HepG2 (cell line): ENCODE measurements at regions not wholly inside any gene's neighbourhood (a gene's known extent, or its start where the extent isn't known, plus 50 kb on each side); places are given as distances from the start of the nearest gene placed in this dataset.
"Not testable (repeated sequence)": the region's sequence is repeated elsewhere in the genome, so short reads cannot be mapped to it uniquely, and the experiment has no call there.

ENCODE experiments used
- ATAC-seq: fragments of 200-7000 bp; cut with Tn5 transposase; 3 replicates; pipeline ENCODE4 v1.9.1; 2020; ENCODE audit warnings: mild to moderate bottlenecking, moderate library complexity
- BruUV-seq: library from RNA; stranded (reverse); fragments of 400-500 nt; replicated peaks from 2 replicates; lab custom pipeline; 2021; lab: Mats Ljungman, UMichigan
- CTCF ChIA-PET: fragments of 300-600 bp; formaldehyde crosslinking; extraction: SDS; loops from one replicate; lab custom pipeline; 2021; ENCODE audit warnings: low total read pairs, inconsistent platforms, low intra/inter-chr PET ratio; lab: Yijun Ruan, JAX
- POLR2A ChIA-PET: fragments of 350-600 bp; sonication (Branson Sonifier 250); formaldehyde crosslinking; loops from one replicate; lab custom pipeline; 2020; ENCODE audit warnings: antibody characterized with exemption, inconsistent platforms; lab: Yijun Ruan, JAX
- DNase-seq: peaks from one replicate; pipeline ENCODE4 v3.0.0-alpha.2; 2015; ENCODE audit warnings: low spot score
- FAIRE-seq: peaks from 3 replicates; lab custom pipeline; 2011; peaks lifted over from hg19 to GRCh38; lab: Jason Lieb, UNC
- H2AFZ ChIP-seq: one replicate; pipeline ENCODE4 v1.6.1; 2011; ENCODE audit warnings: low read length, inconsistent platforms
- H3K27ac ChIP-seq: fragments of 300-600 bp; 3 replicates; pipeline ENCODE4 v1.8.0; 2011; ENCODE audit warnings: mixed run types, mild to moderate bottlenecking, mixed read lengths, low read length, inconsistent platforms; ENCODE audit not compliant: insufficient read depth; ENCODE audit errors: extremely low read length
- H3K27me3 ChIP-seq, 2 experiments: fragments of 200-600 bp in 1 of 2; 2 replicates in 1 of 2; 3 replicates in 1 of 2; pipeline versions ENCODE4 v1.6.0 to v1.8.0; 2011; ENCODE audit warnings: low read length in 2 of 2, mild to moderate bottlenecking in 2 of 2, moderate library complexity in 2 of 2, inconsistent platforms in 1 of 2; ENCODE audit not compliant: insufficient read depth in 2 of 2, control insufficient read depth in 1 of 2
- H3K36me3 ChIP-seq, 2 experiments: fragments of 200-600 bp in 1 of 2; replicated peaks in 1 of 2; 2 replicates in 1 of 2; 3 replicates in 1 of 2; pipeline versions ENCODE4 v1.5.1 to v1.8.0; 2011; ENCODE audit warnings: low read length in 2 of 2, inconsistent platforms in 1 of 2; ENCODE audit not compliant: insufficient read depth in 2 of 2, control insufficient read depth in 1 of 2
- H3K4me1 ChIP-seq: 2 replicates; pipeline ENCODE4 v1.5.1; 2012; ENCODE audit warnings: low read length, inconsistent platforms; ENCODE audit not compliant: insufficient read depth
- H3K4me2 ChIP-seq: 2 replicates; pipeline ENCODE4 v1.6.0; 2011; ENCODE audit warnings: low read depth, low read length, inconsistent platforms
- H3K4me3 ChIP-seq, 3 experiments: fragments of 200-600 bp in 1 of 3; sonication (generic), shearing (Covaris generic) in 1 of 3; replicated peaks in 1 of 3; 2 replicates each; pipeline ENCODE4 v1.5.1; 2011 to 2016; ENCODE audit warnings: low read length in 3 of 3, inconsistent platforms in 2 of 3, low read depth in 2 of 3, mild to moderate bottlenecking in 2 of 3, control low read depth in 1 of 3, mixed read lengths in 1 of 3; ENCODE audit not compliant: insufficient read depth in 1 of 3
- H3K79me2 ChIP-seq: one replicate; pipeline ENCODE4 v1.6.1; 2011; ENCODE audit warnings: low read length, inconsistent platforms; ENCODE audit not compliant: insufficient read depth
- H3K9ac ChIP-seq: 2 replicates; pipeline ENCODE4 v1.6.0; 2011; ENCODE audit warnings: mild to moderate bottlenecking, low read depth, low read length, inconsistent platforms; ENCODE audit not compliant: insufficient read depth
- H3K9me3 ChIP-seq: 2 replicates; pipeline ENCODE4 v1.5.1; 2012; ENCODE audit warnings: mild to moderate bottlenecking, low read length
- H4K20me1 ChIP-seq: 2 replicates; pipeline ENCODE4 v1.6.0; 2011; ENCODE audit warnings: inconsistent platforms, mild to moderate bottlenecking, low read length, moderate library complexity; ENCODE audit not compliant: insufficient read depth
- WGBS: methylation state at CpG from one replicate; pipeline ENCODE4 v1.1.6; 2017; ENCODE audit warnings: low lambda C conversion rate; 5-methylcytosine and 5-hydroxymethylcytosine counted together
- in situ Hi-C: cut with HindIII; loops from 2 replicates; pipeline ENCODE4 v1.10.0; 2017; ENCODE audit warnings: low pct_unique_long_range_greater_than_20kb; ENCODE audit not compliant: extremely low pct_ligation_motif_present
- intact Hi-C: fragments of 100-400 bp; cut with micrococcal nuclease; formaldehyde crosslinking; loops from one replicate; pipeline ENCODE4 v1.10.0; 2022; ENCODE audit not compliant: unreplicated experiment

GRCh38 chr16:88227026-88227721 is 155.6 kb upstream of the ZNF469 start:
- DNase-seq, H2AFZ ChIP-seq, intact Hi-C loops, BruUV-seq, H3K79me2 ChIP-seq, H3K36me3 ChIP-seq, H3K27ac ChIP-seq, H4K20me1 ChIP-seq, H3K4me3 ChIP-seq, ATAC-seq, CTCF ChIA-PET, H3K9me3 ChIP-seq, H3K4me2 ChIP-seq, FAIRE-seq, H3K9ac ChIP-seq, in situ Hi-C loops: not testable (repeated sequence)
- H3K4me1 ChIP-seq, result peaks cover 21% of the 10 kb centered on the region
- POLR2A ChIA-PET, result interaction anchor here (0.9 kb wide), 1 partner anchor 1751 kb away, joined by 4 read pairs; no protein-coding TSS in a partner anchor
- 56% methylated on average over 35 of the region's 35 CpGs for WGBS
- H3K27me3 ChIP-seq, result peaks cover 5 to 34% of the 10 kb centered on the region in 2 experiments; a peak in 3 of 5 replicates

GRCh38 chr16:88227722-88228482 is 154.9 kb upstream of the ZNF469 start:
- Histone ChIP-seq H3K4me1 (peaks cover 29% of the 10 kb centered on the region), H3K27me3 (peaks cover 5 to 34% of the 10 kb centered on the region in 2 experiments; a peak in 3 of 5 replicates)
- FAIRE-seq, DNase-seq, CTCF ChIA-PET, H3K9ac ChIP-seq, H4K20me1 ChIP-seq, H2AFZ ChIP-seq, in situ Hi-C loops, H3K27ac ChIP-seq, intact Hi-C loops, H3K4me2 ChIP-seq, H3K79me2 ChIP-seq, H3K9me3 ChIP-seq, BruUV-seq, H3K36me3 ChIP-seq, H3K4me3 ChIP-seq, ATAC-seq: not testable (repeated sequence)
- WGBS, result 52% methylated on average over 35 of the region's 36 CpGs
- POLR2A ChIA-PET, result interaction anchor here (0.9 kb wide), 1 partner anchor 1751 kb away, joined by 4 read pairs; no protein-coding TSS in a partner anchor
